SK-N-SH (cell line): ENCODE measurements at regions not wholly inside any gene's neighbourhood (a gene's known extent, or its start where the extent isn't known, plus 50 kb on each side); places are given as distances from the start of the nearest gene placed in this dataset.

ENCODE experiments used
- CTCF ChIA-PET: fragments of 300-600, 350-600 bp; formaldehyde crosslinking; extraction: SDS; loops from one replicate; lab custom pipeline; 2021; lab: Yijun Ruan, JAX
- POLR2A ChIA-PET: fragments of 350-600 bp; sonication (Branson Sonifier 250); formaldehyde crosslinking; extraction: SDS; loops from one replicate; lab custom pipeline; 2020; ENCODE audit warnings: antibody characterized with exemption, inconsistent platforms; lab: Yijun Ruan, JAX
- DNase-seq: peaks from one replicate; pipeline ENCODE4 v3.0.0; 2012
- H2AFZ ChIP-seq: fragments of 200-600 bp; sonication (generic); 2 replicates; pipeline ENCODE4 v1.8.1; 2016; ENCODE audit warnings: antibody characterized with exemption, mild to moderate bottlenecking, low read depth
- H3F3A ChIP-seq: fragments of 200-600 bp; sonication (generic); replicated peaks from 2 replicates; pipeline ENCODE3; 2016; ENCODE audit warnings: antibody characterized with exemption, mild to moderate bottlenecking; ENCODE audit not compliant: insufficient read depth
- H3K27ac ChIP-seq, 2 experiments: fragments of 200-500 bp in 1 of 2; fragments of 200-600 bp in 1 of 2; sonication (Bioruptor generic) in 1 of 2; sonication (generic), shearing (Covaris generic) in 1 of 2; 2 replicates each; pipeline versions ENCODE4 v1.5.1 to v1.6.1; 2014 to 2016; ENCODE audit warnings: low read depth in 2 of 2, inconsistent platforms in 1 of 2, low read length in 1 of 2, mild to moderate bottlenecking in 1 of 2, mixed read lengths in 1 of 2
- H3K27me3 ChIP-seq: fragments of 200-600 bp; sonication (generic), shearing (Covaris generic); 2 replicates; pipeline ENCODE4 v1.6.1; 2016; ENCODE audit warnings: mixed run types; ENCODE audit not compliant: insufficient read depth
- H3K36me3 ChIP-seq, 2 experiments: fragments of 200-500 bp in 1 of 2; fragments of 200-600 bp in 1 of 2; sonication (Bioruptor generic) in 1 of 2; sonication (generic) in 1 of 2; replicated peaks in 1 of 2; 2 replicates each; pipeline versions ENCODE3 to v1.5.1; 2014 to 2016; ENCODE audit warnings: low read length in 1 of 2, mild to moderate bottlenecking in 1 of 2; ENCODE audit not compliant: insufficient read depth in 2 of 2, control insufficient read depth in 1 of 2
- H3K4me1 ChIP-seq, 2 experiments: fragments of 200-500 bp in 1 of 2; fragments of 200-600 bp in 1 of 2; sonication (Bioruptor generic) in 1 of 2; sonication (generic), shearing (Covaris generic) in 1 of 2; 2 replicates each; pipeline versions ENCODE4 v1.5.1 to v1.6.1; 2014 to 2016; ENCODE audit warnings: low read depth in 1 of 2, low read length in 1 of 2, mixed run types in 1 of 2; ENCODE audit not compliant: insufficient read depth in 2 of 2, control insufficient read depth in 1 of 2
- H3K4me2 ChIP-seq: fragments of 200-600 bp; sonication (generic), shearing (Covaris generic); 2 replicates; pipeline ENCODE4 v1.6.1; 2017; ENCODE audit warnings: mixed run types
- H3K4me3 ChIP-seq, 2 experiments: fragments of 200-500 bp in 1 of 2; fragments of 200-600 bp in 1 of 2; sonication (Bioruptor generic) in 1 of 2; sonication (generic), shearing (Covaris generic) in 1 of 2; 2 replicates each; pipeline versions ENCODE4 v1.5.1 to v1.8.1; 2014 to 2016; ENCODE audit warnings: low read depth in 2 of 2, inconsistent platforms in 1 of 2, low read length in 1 of 2, mild to moderate bottlenecking in 1 of 2, mixed read lengths in 1 of 2, moderate library complexity in 1 of 2
- H3K79me2 ChIP-seq: fragments of 200-600 bp; sonication (generic); 2 replicates; pipeline ENCODE4 v1.8.1; 2017; ENCODE audit warnings: mild to moderate bottlenecking; ENCODE audit not compliant: insufficient read depth
- H3K9ac ChIP-seq: fragments of 200-600 bp; sonication (generic); 2 replicates; pipeline ENCODE4 v1.6.1; 2017; ENCODE audit warnings: mixed run types
- H3K9me2 ChIP-seq: fragments of 200-600 bp; sonication (generic); 2 replicates; pipeline ENCODE4 v1.6.1; 2017; ENCODE audit warnings: mixed run types
- H3K9me3 ChIP-seq: fragments of 200-600 bp; sonication (generic); 2 replicates; pipeline ENCODE4 v1.6.1; 2017; ENCODE audit warnings: mixed run types, mild to moderate bottlenecking, moderate library complexity
- H4K20me1 ChIP-seq: fragments of 200-600 bp; sonication (generic); 2 replicates; pipeline ENCODE4 v1.6.1; 2017; ENCODE audit warnings: mild to moderate bottlenecking, mixed run types; ENCODE audit not compliant: insufficient read depth
- ELF1 ChIP-seq: IDR thresholded peaks from 2 replicates; pipeline ENCODE4 v1.4.0; 2012
- EP300 ChIP-seq, 2 experiments: IDR thresholded peaks; 2 replicates each; pipeline versions ENCODE4 v1.4.0 to v1.6.1; 2012; ENCODE audit warnings: borderline replicate concordance in 1 of 2, low read depth in 1 of 2, low read length in 1 of 2
- EZH2phosphoT487 ChIP-seq: fragments of 200-600 bp; sonication (generic); IDR thresholded peaks from 2 replicates; pipeline ENCODE4 v1.6.1; 2017; ENCODE audit warnings: low read depth, mixed run types, mild to moderate bottlenecking, antibody characterized with exemption, moderate library complexity, borderline replicate concordance
- FOXJ3 ChIP-seq: sonication (generic); formaldehyde crosslinking; IDR thresholded peaks from 2 replicates; pipeline ENCODE4 v1.5.1; 2020; ENCODE audit warnings: mild to moderate bottlenecking, missing genetic modification reagents
- GATA2 ChIP-seq: sonication (generic); formaldehyde crosslinking; IDR thresholded peaks from 2 replicates; pipeline ENCODE4 v1.5.0; 2020; ENCODE audit warnings: mild to moderate bottlenecking, missing genetic modification reagents
- MEF2A ChIP-seq: IDR thresholded peaks from 2 replicates; pipeline ENCODE4 v1.4.0; 2012; ENCODE audit warnings: low read depth, borderline replicate concordance
- NFIC ChIP-seq: IDR thresholded peaks from 2 replicates; pipeline ENCODE4 v1.4.0; 2012; ENCODE audit warnings: borderline replicate concordance
- NRF1 ChIP-seq: IDR thresholded peaks from 2 replicates; pipeline ENCODE4 v1.6.1; 2012; ENCODE audit warnings: low read depth, mild to moderate bottlenecking, low read length
- RCOR1 ChIP-seq: fragments of 150-350 bp; IDR thresholded peaks from 2 replicates; pipeline ENCODE4 v1.6.1; 2017; ENCODE audit warnings: antibody characterized with exemption, low read length
- RXRA ChIP-seq: IDR thresholded peaks from 2 replicates; pipeline ENCODE4 v1.4.0; 2012; ENCODE audit warnings: low read depth, mild to moderate bottlenecking, borderline replicate concordance
- SMC3 ChIP-seq: IDR thresholded peaks from 2 replicates; pipeline ENCODE4 v1.6.1; 2012; ENCODE audit warnings: low read depth, low read length, improper control_type of control experiment
- TCF12 ChIP-seq: IDR thresholded peaks from 2 replicates; pipeline ENCODE4 v1.4.0; 2012
- WGBS: methylation state at CpG from one replicate; pipeline ENCODE4 v1.1.6; 2017; ENCODE audit warnings: low lambda C conversion rate; 5-methylcytosine and 5-hydroxymethylcytosine counted together
- TF ChIP-seq, protein P1 (sequence below): IDR thresholded peaks from 2 replicates; pipeline ENCODE4 v1.6.1; 2012; ENCODE audit warnings: mild to moderate bottlenecking, low read depth, low read length, moderate library complexity
- TF ChIP-seq, protein P2 (sequence below): IDR thresholded peaks from 2 replicates; pipeline ENCODE4 v1.4.0; 2012; ENCODE audit warnings: low read depth, borderline replicate concordance
- TF ChIP-seq, protein P3 (sequence below): fragments of 150-350 bp; IDR thresholded peaks from 2 replicates; pipeline ENCODE4 v1.6.1; 2017; ENCODE audit warnings: antibody characterized with exemption, low read length, low read depth, borderline replicate concordance
- TF ChIP-seq, protein P4 (sequence below): IDR thresholded peaks from 2 replicates; pipeline ENCODE4 v1.4.0; 2012; ENCODE audit warnings: low read depth, borderline replicate concordance

DNA sequence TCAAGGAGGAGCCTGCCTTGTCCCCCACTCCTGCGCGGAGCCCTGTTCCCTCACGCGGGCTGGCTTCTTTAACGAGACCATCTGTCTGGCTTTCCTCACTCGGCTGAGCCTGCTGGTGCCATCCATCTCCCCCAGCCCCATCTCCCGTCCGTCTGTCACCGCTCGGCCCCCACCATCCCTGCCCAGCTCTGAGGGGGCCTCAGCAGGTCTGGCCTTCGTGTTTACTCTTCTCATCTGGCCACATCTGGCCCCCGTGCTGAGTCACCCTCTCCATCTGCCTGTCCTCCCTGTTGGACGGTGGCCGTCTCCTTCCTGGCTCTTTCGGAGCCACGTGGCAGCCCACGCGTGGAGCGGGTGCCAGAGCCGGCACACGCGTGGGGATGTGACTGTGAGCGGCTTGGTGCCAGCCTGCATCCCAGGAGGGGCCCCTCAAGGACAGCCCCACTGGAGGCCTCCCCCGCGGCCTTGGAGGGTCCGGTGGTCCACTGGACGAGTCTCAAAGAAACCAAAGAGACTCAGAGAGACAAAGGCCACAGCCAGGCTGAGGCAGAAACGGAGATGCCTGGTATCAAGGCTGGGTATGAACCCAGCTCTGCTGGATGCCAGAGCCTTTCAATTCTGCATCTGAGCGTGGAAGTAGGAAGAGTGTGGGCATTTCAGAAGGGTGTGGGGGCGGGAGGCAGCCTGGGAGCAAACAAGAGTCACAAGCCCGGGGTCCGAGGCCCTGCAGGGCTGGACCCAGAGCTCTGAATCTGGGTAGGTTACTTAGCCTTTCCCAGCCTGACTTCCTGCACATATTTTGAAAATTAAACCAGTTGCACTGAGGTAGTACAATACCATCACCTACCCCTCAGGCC is 76.7 kb upstream of the UNC5A start:
- no peaks in the 10 kb centered on the region for H3F3A ChIP-seq
- H3K27ac ChIP-seq, result no peak overlapping the region
- H3K4me3 ChIP-seq, result no peak overlapping the region
- no peaks in the 10 kb centered on the region for H3K79me2 ChIP-seq
- H3K36me3 ChIP-seq, result no peaks in the 10 kb centered on the region
- H3K9ac ChIP-seq, result no peak overlapping the region
- ChIA-PET CTCF (interaction anchor here (1.5 kb wide), 1 partner anchor 73 kb away, joined by 3 read pairs; no protein-coding TSS in a partner anchor), POLR2A (no interaction called here)
- WGBS, result 70% methylated on average over 23 of the region's 32 CpGs
- no peaks in the 10 kb centered on the region for H4K20me1 ChIP-seq
- DNase-seq, result peak; percentile 42
- H3K9me3 ChIP-seq, result no peaks in the 10 kb centered on the region
- no peak overlapping the region for H2AFZ ChIP-seq
- peaks cover 7% of the 10 kb centered on the region; the same call in 1 of the 2 replicates for H3K27me3 ChIP-seq
- no peaks in the 10 kb centered on the region for H3K9me2 ChIP-seq
- peaks cover 0 to 23% of the 10 kb centered on the region in 2 experiments; a peak in 2 of 4 replicates for H3K4me1 ChIP-seq
- no peak overlapping the region for H3K4me2 ChIP-seq
- TF ChIP-seq NFIC (no peak), FOXJ3 (CRISPR knock-in tag) (no peak), NRF1 (no peak), GATA2 (CRISPR knock-in tag) (no peak), TCF12 (no peak), EP300 (IDR thresholded peaks at IDR 0.05; ENCODE audit: borderline replicate concordance in 1 of 2, low read depth in 1 of 2, low read length in 1 of 2) (no peak), RXRA (no peak), RCOR1 (no peak), ELF1 (no peak), SMC3 (no peak), MEF2A (no peak), EZH2phosphoT487 (no peak)
- TF ChIP-seq, protein P1, sequence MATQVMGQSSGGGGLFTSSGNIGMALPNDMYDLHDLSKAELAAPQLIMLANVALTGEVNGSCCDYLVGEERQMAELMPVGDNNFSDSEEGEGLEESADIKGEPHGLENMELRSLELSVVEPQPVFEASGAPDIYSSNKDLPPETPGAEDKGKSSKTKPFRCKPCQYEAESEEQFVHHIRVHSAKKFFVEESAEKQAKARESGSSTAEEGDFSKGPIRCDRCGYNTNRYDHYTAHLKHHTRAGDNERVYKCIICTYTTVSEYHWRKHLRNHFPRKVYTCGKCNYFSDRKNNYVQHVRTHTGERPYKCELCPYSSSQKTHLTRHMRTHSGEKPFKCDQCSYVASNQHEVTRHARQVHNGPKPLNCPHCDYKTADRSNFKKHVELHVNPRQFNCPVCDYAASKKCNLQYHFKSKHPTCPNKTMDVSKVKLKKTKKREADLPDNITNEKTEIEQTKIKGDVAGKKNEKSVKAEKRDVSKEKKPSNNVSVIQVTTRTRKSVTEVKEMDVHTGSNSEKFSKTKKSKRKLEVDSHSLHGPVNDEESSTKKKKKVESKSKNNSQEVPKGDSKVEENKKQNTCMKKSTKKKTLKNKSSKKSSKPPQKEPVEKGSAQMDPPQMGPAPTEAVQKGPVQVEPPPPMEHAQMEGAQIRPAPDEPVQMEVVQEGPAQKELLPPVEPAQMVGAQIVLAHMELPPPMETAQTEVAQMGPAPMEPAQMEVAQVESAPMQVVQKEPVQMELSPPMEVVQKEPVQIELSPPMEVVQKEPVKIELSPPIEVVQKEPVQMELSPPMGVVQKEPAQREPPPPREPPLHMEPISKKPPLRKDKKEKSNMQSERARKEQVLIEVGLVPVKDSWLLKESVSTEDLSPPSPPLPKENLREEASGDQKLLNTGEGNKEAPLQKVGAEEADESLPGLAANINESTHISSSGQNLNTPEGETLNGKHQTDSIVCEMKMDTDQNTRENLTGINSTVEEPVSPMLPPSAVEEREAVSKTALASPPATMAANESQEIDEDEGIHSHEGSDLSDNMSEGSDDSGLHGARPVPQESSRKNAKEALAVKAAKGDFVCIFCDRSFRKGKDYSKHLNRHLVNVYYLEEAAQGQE, result no peak
- TF ChIP-seq, protein P2, sequence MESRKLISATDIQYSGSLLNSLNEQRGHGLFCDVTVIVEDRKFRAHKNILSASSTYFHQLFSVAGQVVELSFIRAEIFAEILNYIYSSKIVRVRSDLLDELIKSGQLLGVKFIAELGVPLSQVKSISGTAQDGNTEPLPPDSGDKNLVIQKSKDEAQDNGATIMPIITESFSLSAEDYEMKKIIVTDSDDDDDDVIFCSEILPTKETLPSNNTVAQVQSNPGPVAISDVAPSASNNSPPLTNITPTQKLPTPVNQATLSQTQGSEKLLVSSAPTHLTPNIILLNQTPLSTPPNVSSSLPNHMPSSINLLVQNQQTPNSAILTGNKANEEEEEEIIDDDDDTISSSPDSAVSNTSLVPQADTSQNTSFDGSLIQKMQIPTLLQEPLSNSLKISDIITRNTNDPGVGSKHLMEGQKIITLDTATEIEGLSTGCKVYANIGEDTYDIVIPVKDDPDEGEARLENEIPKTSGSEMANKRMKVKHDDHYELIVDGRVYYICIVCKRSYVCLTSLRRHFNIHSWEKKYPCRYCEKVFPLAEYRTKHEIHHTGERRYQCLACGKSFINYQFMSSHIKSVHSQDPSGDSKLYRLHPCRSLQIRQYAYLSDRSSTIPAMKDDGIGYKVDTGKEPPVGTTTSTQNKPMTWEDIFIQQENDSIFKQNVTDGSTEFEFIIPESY, result no peak
- TF ChIP-seq, protein P3, sequence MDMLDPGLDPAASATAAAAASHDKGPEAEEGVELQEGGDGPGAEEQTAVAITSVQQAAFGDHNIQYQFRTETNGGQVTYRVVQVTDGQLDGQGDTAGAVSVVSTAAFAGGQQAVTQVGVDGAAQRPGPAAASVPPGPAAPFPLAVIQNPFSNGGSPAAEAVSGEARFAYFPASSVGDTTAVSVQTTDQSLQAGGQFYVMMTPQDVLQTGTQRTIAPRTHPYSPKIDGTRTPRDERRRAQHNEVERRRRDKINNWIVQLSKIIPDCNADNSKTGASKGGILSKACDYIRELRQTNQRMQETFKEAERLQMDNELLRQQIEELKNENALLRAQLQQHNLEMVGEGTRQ, result no peak
- TF ChIP-seq, protein P4, sequence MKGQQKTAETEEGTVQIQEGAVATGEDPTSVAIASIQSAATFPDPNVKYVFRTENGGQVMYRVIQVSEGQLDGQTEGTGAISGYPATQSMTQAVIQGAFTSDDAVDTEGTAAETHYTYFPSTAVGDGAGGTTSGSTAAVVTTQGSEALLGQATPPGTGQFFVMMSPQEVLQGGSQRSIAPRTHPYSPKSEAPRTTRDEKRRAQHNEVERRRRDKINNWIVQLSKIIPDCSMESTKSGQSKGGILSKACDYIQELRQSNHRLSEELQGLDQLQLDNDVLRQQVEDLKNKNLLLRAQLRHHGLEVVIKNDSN, result no peak
- TF ChIP-seq, all 33 proteins: peak for 0
